HepG2 (cell line): ENCODE measurements at regions not wholly inside any gene's neighbourhood (a gene's known extent, or its start where the extent isn't known, plus 50 kb on each side); places are given as distances from the start of the nearest gene placed in this dataset.

Source experiments
- ATAC-seq: fragments of 200-7000 bp; cut with Tn5 transposase; 3 replicates; pipeline ENCODE4 v1.9.1; 2020; ENCODE audit warnings: mild to moderate bottlenecking, moderate library complexity
- BruUV-seq: library from RNA; stranded (reverse); fragments of 400-500 nt; replicated peaks from 2 replicates; lab custom pipeline; 2021; lab: Mats Ljungman, UMichigan
- CTCF ChIA-PET: fragments of 300-600 bp; formaldehyde crosslinking; extraction: SDS; loops from one replicate; lab custom pipeline; 2021; ENCODE audit warnings: low total read pairs, inconsistent platforms, low intra/inter-chr PET ratio; lab: Yijun Ruan, JAX
- POLR2A ChIA-PET: fragments of 350-600 bp; sonication (Branson Sonifier 250); formaldehyde crosslinking; loops from one replicate; lab custom pipeline; 2020; ENCODE audit warnings: antibody characterized with exemption, inconsistent platforms; lab: Yijun Ruan, JAX
- DNase-seq: peaks from one replicate; pipeline ENCODE4 v3.0.0-alpha.2; 2015; ENCODE audit warnings: low spot score
- FAIRE-seq: peaks from 3 replicates; lab custom pipeline; 2011; peaks lifted over from hg19 to GRCh38; lab: Jason Lieb, UNC
- H2AFZ ChIP-seq: one replicate; pipeline ENCODE4 v1.6.1; 2011; ENCODE audit warnings: low read length, inconsistent platforms
- H3K27ac ChIP-seq: fragments of 300-600 bp; 3 replicates; pipeline ENCODE4 v1.8.0; 2011; ENCODE audit warnings: mixed run types, mild to moderate bottlenecking, mixed read lengths, low read length, inconsistent platforms; ENCODE audit not compliant: insufficient read depth; ENCODE audit errors: extremely low read length
- H3K27me3 ChIP-seq, 2 experiments: fragments of 200-600 bp in 1 of 2; 2 replicates in 1 of 2; 3 replicates in 1 of 2; pipeline versions ENCODE4 v1.6.0 to v1.8.0; 2011; ENCODE audit warnings: low read length in 2 of 2, mild to moderate bottlenecking in 2 of 2, moderate library complexity in 2 of 2, inconsistent platforms in 1 of 2; ENCODE audit not compliant: insufficient read depth in 2 of 2, control insufficient read depth in 1 of 2
- H3K36me3 ChIP-seq, 2 experiments: fragments of 200-600 bp in 1 of 2; replicated peaks in 1 of 2; 2 replicates in 1 of 2; 3 replicates in 1 of 2; pipeline versions ENCODE4 v1.5.1 to v1.8.0; 2011; ENCODE audit warnings: low read length in 2 of 2, inconsistent platforms in 1 of 2; ENCODE audit not compliant: insufficient read depth in 2 of 2, control insufficient read depth in 1 of 2
- H3K4me1 ChIP-seq: 2 replicates; pipeline ENCODE4 v1.5.1; 2012; ENCODE audit warnings: low read length, inconsistent platforms; ENCODE audit not compliant: insufficient read depth
- H3K4me2 ChIP-seq: 2 replicates; pipeline ENCODE4 v1.6.0; 2011; ENCODE audit warnings: low read depth, low read length, inconsistent platforms
- H3K4me3 ChIP-seq, 3 experiments: fragments of 200-600 bp in 1 of 3; sonication (generic), shearing (Covaris generic) in 1 of 3; replicated peaks in 1 of 3; 2 replicates each; pipeline ENCODE4 v1.5.1; 2011 to 2016; ENCODE audit warnings: low read length in 3 of 3, inconsistent platforms in 2 of 3, low read depth in 2 of 3, mild to moderate bottlenecking in 2 of 3, control low read depth in 1 of 3, mixed read lengths in 1 of 3; ENCODE audit not compliant: insufficient read depth in 1 of 3
- H3K79me2 ChIP-seq: one replicate; pipeline ENCODE4 v1.6.1; 2011; ENCODE audit warnings: low read length, inconsistent platforms; ENCODE audit not compliant: insufficient read depth
- H3K9ac ChIP-seq: 2 replicates; pipeline ENCODE4 v1.6.0; 2011; ENCODE audit warnings: mild to moderate bottlenecking, low read depth, low read length, inconsistent platforms; ENCODE audit not compliant: insufficient read depth
- H3K9me3 ChIP-seq: 2 replicates; pipeline ENCODE4 v1.5.1; 2012; ENCODE audit warnings: mild to moderate bottlenecking, low read length
- H4K20me1 ChIP-seq: 2 replicates; pipeline ENCODE4 v1.6.0; 2011; ENCODE audit warnings: inconsistent platforms, mild to moderate bottlenecking, low read length, moderate library complexity; ENCODE audit not compliant: insufficient read depth
- HES4 ChIP-seq: sonication (generic); formaldehyde crosslinking; IDR thresholded peaks from 2 replicates; pipeline ENCODE4 v1.9.0; 2021; ENCODE audit warnings: mild to moderate bottlenecking, missing genetic modification reagents, borderline replicate concordance
- HNRNPLL ChIP-seq: fragments of 200-400 bp; formaldehyde crosslinking; IDR thresholded peaks from 2 replicates; pipeline ENCODE4 v1.6.1; 2017; ENCODE audit warnings: mild to moderate bottlenecking, low read depth, low read length; ENCODE audit not compliant: poor library complexity, severe bottlenecking
- NR2C2 ChIP-seq: sonication (generic); formaldehyde crosslinking; IDR thresholded peaks from 2 replicates; pipeline ENCODE4 v1.4.0; 2020; ENCODE audit warnings: missing genetic modification reagents, mild to moderate bottlenecking, moderate library complexity, borderline replicate concordance
- NRL ChIP-seq: sonication (generic); formaldehyde crosslinking; IDR thresholded peaks from 2 replicates; pipeline ENCODE4 v1.5.0; 2020; ENCODE audit warnings: missing genetic modification reagents, mild to moderate bottlenecking, moderate library complexity, borderline replicate concordance
- PHF5A ChIP-seq: IDR thresholded peaks from one replicate; pipeline ENCODE4 v1.6.1; 2018; ENCODE audit warnings: low read depth, missing genetic modification reagents; ENCODE audit not compliant: unreplicated experiment
- SP5 ChIP-seq: IDR thresholded peaks from 2 replicates; pipeline ENCODE4 v1.6.1; 2016; ENCODE audit warnings: low read depth, borderline replicate concordance
- TAF15 ChIP-seq: fragments of 200-400 bp; formaldehyde crosslinking; IDR thresholded peaks from one replicate; pipeline ENCODE4 v1.6.1; 2018; ENCODE audit warnings: mild to moderate bottlenecking, low read depth, low read length; ENCODE audit not compliant: poor library complexity, severe bottlenecking
- TCF7L2 ChIP-seq: IDR thresholded peaks from 2 replicates; pipeline ENCODE4 v1.6.1; 2011; ENCODE audit warnings: mild to moderate bottlenecking, low read depth, low read length, moderate library complexity
- ZBTB7B ChIP-seq: sonication (generic); formaldehyde crosslinking; IDR thresholded peaks from 2 replicates; pipeline ENCODE4 v1.4.0; 2020; ENCODE audit warnings: missing genetic modification reagents
- ZNF235 ChIP-seq: sonication (generic); formaldehyde crosslinking; IDR thresholded peaks from 2 replicates; pipeline ENCODE4 v1.8.1; 2023; ENCODE audit warnings: mild to moderate bottlenecking, missing genetic modification reagents, borderline replicate concordance
- ZNF513 ChIP-seq: sonication (generic); formaldehyde crosslinking; conservative IDR thresholded peaks from 2 replicates; pipeline ENCODE4 v1.5.0; 2020; ENCODE audit warnings: missing genetic modification reagents
- ZNF607 ChIP-seq: sonication (generic); formaldehyde crosslinking; IDR thresholded peaks from 2 replicates; pipeline ENCODE4 v1.5.1; 2020; ENCODE audit warnings: missing genetic modification reagents, mild to moderate bottlenecking, borderline replicate concordance
- WGBS: methylation state at CpG from one replicate; pipeline ENCODE4 v1.1.6; 2017; ENCODE audit warnings: low lambda C conversion rate; 5-methylcytosine and 5-hydroxymethylcytosine counted together
- in situ Hi-C: cut with HindIII; loops from 2 replicates; pipeline ENCODE4 v1.10.0; 2017; ENCODE audit warnings: low pct_unique_long_range_greater_than_20kb; ENCODE audit not compliant: extremely low pct_ligation_motif_present
- intact Hi-C: fragments of 100-400 bp; cut with micrococcal nuclease; formaldehyde crosslinking; loops from one replicate; pipeline ENCODE4 v1.10.0; 2022; ENCODE audit not compliant: unreplicated experiment
- TF ChIP-seq, protein P1 (sequence below), 2 experiments: fragments of 450-650 bp in 1 of 2; sonication (generic) in 1 of 2; formaldehyde crosslinking in 1 of 2; IDR thresholded peaks; 2 replicates each; pipeline versions ENCODE4 v1.6.1 to v1.8.0; 2016 to 2022; ENCODE audit warnings: antibody characterized with exemption in 1 of 2, mild to moderate bottlenecking in 1 of 2, missing genetic modification reagents in 1 of 2

DNA sequence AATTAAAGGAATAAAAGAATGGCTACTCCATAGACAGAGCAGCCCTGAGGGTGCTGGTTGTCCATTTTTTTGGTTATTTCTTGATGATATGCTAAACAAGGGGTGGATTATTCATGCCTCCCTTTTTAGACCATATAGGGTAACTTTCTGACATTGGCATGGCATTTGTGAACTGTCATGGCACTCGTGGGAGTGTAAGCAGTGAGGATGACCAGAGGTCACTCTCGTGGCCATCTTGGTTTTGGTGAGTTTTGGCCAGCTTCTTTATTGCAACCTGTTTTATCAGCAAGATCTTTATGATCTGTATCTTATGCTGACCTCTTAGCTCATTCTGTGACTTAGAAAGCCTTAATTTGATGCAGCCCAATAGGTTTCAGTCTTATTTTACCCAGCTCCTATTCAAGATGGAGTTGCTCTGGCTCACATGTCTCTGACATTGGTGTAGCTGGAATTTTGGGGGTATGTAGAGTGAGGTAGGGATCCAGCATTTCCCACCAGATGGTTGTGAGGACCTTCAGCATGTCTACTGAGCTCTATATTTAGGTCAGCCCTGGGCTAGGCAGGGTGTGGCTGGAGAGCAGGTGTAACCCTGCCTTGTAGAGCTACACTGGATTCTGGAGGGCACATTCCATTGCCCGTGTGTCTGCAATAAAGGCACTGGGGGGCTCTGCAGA is 103.5 kb upstream of the SLC38A2 start:
- Histone ChIP-seq H4K20me1 (no peaks in the 10 kb centered on the region), H2AFZ (no peak overlapping the region), H3K9me3 (no peaks in the 10 kb centered on the region), H3K36me3 (no peaks in the 10 kb centered on the region), H3K79me2 (no peaks in the 10 kb centered on the region), H3K4me3 (no peak overlapping the region), H3K4me2 (no peak overlapping the region), H3K9ac (no peak overlapping the region), H3K4me1 (peaks cover 90% of the 10 kb centered on the region), H3K27me3 (no peaks in the 10 kb centered on the region), H3K27ac (no peak overlapping the region)
- ATAC-seq (no peak), DNase-seq (no peak), FAIRE-seq (no peak)
- ChIA-PET CTCF (no interaction called here), POLR2A (interaction anchor here (1.1 kb wide), 1 partner anchor 8 kb away, joined by 3 read pairs; no protein-coding TSS in a partner anchor)
- no TSS peak for BruUV-seq
- in situ Hi-C loops = no loop called here
- intact Hi-C loops = no loop called here
- 98% methylated on average over 3 of the region's 3 CpGs for WGBS
- TF ChIP-seq TAF15 = no peak
- TF ChIP-seq NR2C2 = no peak
- no peak for TF ChIP-seq ZNF513
- no peak for TF ChIP-seq SP5 (CRISPR knock-in tag)
- TF ChIP-seq ZNF607 (CRISPR knock-in tag) = no peak
- TF ChIP-seq, protein P1, sequence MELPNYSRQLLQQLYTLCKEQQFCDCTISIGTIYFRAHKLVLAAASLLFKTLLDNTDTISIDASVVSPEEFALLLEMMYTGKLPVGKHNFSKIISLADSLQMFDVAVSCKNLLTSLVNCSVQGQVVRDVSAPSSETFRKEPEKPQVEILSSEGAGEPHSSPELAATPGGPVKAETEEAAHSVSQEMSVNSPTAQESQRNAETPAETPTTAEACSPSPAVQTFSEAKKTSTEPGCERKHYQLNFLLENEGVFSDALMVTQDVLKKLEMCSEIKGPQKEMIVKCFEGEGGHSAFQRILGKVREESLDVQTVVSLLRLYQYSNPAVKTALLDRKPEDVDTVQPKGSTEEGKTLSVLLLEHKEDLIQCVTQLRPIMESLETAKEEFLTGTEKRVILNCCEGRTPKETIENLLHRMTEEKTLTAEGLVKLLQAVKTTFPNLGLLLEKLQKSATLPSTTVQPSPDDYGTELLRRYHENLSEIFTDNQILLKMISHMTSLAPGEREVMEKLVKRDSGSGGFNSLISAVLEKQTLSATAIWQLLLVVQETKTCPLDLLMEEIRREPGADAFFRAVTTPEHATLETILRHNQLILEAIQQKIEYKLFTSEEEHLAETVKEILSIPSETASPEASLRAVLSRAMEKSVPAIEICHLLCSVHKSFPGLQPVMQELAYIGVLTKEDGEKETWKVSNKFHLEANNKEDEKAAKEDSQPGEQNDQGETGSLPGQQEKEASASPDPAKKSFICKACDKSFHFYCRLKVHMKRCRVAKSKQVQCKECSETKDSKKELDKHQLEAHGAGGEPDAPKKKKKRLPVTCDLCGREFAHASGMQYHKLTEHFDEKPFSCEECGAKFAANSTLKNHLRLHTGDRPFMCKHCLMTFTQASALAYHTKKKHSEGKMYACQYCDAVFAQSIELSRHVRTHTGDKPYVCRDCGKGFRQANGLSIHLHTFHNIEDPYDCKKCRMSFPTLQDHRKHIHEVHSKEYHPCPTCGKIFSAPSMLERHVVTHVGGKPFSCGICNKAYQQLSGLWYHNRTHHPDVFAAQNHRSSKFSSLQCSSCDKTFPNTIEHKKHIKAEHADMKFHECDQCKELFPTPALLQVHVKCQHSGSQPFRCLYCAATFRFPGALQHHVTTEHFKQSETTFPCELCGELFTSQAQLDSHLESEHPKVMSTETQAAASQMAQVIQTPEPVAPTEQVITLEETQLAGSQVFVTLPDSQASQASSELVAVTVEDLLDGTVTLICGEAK (IDR thresholded peaks at IDR 0.05) = no peak
- TF ChIP-seq, protein P1 (CRISPR knock-in tag; IDR thresholded peaks at IDR 0.05) = no peak
- TF ChIP-seq NRL = no peak
- no peak for TF ChIP-seq PHF5A (CRISPR knock-in tag)
- no peak for TF ChIP-seq HES4 (CRISPR knock-in tag)
- no peak for TF ChIP-seq HNRNPLL
- no peak for TF ChIP-seq ZBTB7B (CRISPR knock-in tag)
- no peak for TF ChIP-seq TCF7L2
- TF ChIP-seq ZNF235 (CRISPR knock-in tag) = no peak
